ENCODE measurements at regions not wholly inside any gene's neighbourhood (a gene's known extent, or its start where the extent isn't known, plus 50 kb on each side); places are given as distances from the start of the nearest gene placed in this dataset.
"Not testable (repeated sequence)": the region's sequence is repeated elsewhere in the genome, so short reads cannot be mapped to it uniquely, and the experiment has no call there.

- no peak for DNase-seq
Observed at GRCh38 chr3:157920822-157921700, 185.2 kb downstream of the SHOX2 start.

DNA sequence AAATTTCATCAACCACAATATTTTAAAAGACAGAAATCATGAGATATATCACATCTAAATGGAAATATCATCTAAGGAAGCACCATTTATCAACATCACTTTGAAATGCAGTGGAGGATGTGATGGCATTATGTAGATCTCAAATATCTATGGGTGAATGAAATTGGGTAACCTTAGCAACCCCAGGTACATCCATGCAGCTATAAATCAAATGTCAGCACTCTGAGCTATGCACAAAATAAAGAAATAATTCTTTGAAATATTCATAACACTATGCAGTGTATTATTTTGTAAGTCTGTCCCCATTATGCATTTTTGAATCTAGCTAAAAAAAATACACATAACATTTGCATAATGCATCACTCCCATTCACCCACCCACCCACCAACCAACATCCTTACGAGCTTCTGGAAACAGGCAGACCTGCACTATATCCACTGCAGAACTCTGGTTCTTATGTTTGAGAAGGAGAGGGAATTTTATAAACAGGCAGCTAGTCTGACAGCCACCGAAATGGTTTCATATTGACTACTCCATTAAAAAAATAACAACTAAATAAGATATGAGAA is 186.8 kb downstream of the SHOX2 start:
- no peak for DNase-seq

- no peak for DNase-seq
Observed at GRCh38 chr3:157918402-157918801, 187.8 kb downstream of the SHOX2 start.

DNA sequence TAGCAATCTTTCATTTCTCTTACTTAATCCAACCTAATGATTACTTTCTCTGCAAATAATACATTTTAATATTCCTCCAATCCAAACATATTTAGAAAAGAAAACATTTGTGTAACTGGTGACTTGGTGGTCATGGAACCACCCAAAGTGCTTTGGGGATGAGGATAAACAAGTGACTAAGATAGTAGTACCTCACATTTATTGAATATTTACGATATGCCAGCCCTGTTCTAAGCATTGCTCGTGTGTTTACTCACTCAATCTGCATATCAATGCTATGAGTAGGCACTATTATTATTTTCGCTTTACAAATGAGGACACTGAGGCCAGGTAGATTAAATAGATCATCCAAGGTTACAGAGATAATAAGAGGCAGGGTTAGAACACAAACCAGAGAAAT is 189.5 kb downstream of the SHOX2 start:
- DNase-seq = no peak

DNA sequence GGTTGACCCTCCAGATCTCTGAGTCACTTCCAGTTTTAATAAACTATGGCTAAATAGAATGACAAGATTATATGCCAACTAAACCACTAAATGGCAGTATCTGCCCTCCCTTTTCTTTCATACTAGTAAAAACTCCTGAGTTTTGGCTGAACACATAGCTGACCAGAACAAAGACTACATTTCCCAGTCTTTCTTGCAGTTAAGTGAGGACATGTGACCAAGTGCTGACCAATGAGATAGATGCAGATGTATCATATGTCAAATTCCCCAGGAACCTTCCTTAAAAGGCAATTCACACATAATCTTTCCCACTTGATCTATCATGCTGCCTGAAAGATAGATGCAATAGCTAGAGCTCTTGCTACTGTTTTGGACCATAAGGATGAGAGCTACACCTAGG is 191.3 kb downstream of the SHOX2 start:
- DNase-seq = no peak

DNA sequence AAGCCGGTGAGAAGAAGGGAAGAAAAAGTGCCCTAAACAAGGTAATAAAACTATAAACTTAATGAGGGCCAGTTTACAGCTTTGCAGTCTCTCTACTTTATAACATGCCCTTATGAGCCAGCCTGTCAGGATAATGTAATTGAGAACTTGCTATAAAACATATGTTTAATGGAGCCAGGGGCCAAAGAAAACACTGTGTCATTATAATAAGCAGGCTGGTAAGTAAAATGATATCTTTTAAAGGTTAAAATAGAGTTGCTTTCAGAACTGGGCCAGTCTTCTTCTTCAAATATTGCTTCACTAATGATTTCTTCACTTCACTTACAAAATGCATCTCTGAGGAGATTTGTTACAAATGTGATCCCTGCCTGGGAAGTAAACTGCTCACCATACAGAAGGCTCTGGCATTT is 192.5 kb downstream of the SHOX2 start:
- DNase-seq = no peak

DNA sequence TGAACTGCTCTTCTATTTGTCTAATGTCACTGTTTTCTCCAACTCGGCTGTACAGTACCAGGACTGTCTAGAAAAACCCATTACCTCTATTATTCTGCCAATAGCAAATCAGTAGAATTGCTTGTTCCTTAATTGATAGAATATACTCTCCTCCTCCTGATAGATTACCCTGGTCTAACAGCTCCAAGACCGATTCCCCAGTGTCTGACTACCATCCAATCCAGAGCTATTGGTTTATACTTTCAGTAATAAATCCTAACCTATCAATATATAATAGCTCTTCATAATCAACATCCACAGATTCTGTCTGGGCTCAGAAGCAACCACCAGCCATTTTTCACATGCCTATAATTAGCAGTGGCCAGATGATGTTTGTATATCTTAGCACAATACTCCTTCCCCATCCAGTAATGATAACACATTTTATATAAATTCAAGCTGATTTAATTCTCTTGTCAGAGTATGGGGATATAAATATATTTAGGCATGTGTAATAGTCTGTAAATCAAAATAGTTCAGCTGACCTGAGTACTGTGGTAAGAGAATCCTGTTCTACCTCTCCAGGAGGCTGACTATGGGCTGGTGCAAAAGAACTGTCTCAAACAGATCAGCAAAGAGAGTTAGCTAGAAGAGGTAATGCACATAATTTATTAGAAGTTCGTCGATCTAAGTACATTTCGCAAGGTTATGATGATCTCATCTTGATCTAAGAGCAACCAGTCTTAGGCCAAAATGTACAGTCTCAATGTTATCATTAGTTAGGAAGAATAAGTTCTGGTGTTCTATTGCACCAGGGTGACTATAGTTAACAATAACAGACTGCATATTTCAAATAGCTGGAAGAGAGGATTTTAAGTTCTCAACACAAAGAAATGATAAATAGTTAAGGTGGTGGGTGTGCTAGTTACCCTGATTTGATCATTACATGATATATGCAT is 193.4 kb downstream of the SHOX2 start:
- DNase-seq = no peak

DNA sequence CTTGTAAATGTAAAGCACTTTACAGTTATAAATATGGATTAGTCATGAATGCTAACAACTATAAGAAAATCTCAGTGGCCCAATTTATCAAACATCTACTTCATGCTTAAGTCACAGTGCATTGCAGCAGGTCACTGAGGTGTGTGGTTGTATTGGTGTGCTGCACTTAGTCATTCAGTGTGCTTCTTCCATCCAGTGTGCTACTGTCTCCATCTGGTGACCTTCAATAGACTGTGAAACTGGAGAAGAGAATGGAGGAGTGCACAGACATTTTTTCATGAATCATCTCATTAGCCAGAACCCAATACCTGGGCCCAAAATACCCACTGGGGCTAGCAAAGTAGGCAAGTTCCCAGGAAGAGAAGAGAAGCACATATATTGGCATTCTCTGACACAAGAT is 199.6 kb downstream of the SHOX2 start:
- no peak for DNase-seq

DNA sequence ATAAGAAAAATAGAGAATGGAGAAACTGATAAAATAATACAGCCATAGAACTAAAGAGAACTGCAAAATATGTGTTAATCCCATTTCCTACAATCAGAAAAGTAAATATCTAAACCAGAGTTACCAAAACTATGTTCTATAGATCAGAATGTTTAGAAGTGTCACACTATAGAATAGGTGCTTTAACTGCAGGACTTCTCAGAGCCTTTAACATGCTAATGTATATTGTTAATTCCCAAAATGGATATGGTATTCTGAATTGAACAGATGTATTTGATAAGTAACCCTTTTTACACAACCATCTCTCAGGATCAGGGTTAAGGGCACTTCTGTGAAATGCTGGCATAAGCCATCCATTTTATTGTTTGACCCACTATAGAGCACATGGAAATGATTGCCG is 200.3 kb downstream of the SHOX2 start:
- DNase-seq = no peak

DNA sequence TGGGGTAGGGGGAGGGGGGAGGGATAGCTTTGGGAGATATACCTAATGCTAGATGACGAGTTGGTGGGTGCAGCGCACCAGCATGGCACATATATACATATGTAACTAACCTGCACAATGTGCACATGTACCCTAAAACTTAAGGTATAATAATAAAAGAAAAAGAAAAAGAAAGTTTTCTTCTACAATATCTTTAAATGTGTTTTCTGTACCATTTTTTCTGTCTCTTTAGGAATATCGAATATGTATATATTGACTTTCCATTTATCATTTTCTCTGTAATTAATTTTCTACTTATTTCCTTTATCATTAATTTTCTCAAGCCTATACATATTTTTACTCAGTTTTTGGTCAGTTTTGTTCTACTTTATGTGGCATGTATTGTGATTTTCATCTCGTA is 203.5 kb downstream of the SHOX2 start:
- not testable (repeated sequence) for DNase-seq

DNA sequence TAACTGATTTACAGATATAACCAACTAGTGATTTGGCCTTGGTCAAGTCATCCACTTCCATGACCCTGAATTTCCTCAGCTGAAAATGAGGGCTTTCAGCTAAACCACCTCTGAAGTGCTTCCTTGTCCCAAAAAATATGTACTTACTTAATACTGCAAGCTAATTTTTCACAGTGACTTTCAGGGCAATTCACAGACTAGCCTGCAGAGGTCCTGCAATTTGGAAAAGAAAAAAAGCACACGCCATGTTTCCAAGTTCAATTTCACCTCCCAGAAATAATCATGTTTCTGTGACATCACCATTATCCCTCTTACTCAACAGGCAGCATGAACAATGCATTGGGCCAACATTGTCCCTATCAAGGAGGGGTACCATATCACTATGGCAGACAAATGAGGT is 218.2 kb downstream of the SHOX2 start:
- DNase-seq = no peak

DNA sequence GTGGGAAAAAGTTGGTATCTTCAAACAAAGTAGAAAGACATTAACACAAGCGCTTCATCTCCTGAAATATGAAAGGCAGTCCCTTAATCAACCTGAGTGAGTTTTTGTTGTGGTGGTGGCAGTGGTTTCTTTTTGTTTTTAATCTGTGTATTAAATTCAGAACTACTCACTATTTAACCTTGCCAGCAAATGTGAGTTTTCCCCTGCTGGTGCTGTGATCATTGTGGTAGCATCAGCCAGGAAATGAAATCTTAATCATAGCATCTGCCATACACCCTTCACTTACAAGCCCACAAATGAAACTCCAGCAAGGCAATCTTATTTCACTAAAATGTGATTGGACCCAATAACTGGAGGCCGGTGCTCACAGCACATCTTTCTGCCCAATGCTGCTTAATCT is 229.7 kb downstream of the SHOX2 start:
- no peak for DNase-seq

DNA sequence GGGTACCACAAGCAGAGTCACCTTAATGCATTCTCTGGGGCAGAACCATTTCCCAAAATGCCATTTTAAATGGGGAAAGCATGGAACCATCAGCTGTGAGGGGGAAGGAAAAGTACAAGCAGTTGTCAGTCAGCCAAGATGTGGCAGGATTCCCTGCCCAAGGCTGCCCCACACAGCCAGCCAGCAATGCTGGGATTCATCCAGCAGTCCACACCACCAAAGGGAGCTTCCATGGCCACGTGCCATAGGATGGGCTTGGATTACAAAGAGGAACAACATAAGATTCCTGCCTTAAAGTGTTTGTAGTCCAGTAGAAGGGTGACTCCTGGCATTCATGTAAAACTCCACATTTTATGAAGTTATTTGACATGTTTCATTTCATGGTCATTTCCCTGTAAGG is 233.3 kb downstream of the SHOX2 start:
- DNase-seq = no peak

GRCh38 chr3:157871838-157872460 is 234.3 kb downstream of the SHOX2 start:
- no peak for DNase-seq

GRCh38 chr3:157871248-157871647 is 235.0 kb downstream of the SHOX2 start:
- no peak for DNase-seq

GRCh38 chr3:157868946-157869345 is 237.3 kb downstream of the SHOX2 start:
- DNase-seq = no peak

GRCh38 chr3:157868196-157868595 is 238.0 kb downstream of the SHOX2 start:
- no peak for DNase-seq

DNA sequence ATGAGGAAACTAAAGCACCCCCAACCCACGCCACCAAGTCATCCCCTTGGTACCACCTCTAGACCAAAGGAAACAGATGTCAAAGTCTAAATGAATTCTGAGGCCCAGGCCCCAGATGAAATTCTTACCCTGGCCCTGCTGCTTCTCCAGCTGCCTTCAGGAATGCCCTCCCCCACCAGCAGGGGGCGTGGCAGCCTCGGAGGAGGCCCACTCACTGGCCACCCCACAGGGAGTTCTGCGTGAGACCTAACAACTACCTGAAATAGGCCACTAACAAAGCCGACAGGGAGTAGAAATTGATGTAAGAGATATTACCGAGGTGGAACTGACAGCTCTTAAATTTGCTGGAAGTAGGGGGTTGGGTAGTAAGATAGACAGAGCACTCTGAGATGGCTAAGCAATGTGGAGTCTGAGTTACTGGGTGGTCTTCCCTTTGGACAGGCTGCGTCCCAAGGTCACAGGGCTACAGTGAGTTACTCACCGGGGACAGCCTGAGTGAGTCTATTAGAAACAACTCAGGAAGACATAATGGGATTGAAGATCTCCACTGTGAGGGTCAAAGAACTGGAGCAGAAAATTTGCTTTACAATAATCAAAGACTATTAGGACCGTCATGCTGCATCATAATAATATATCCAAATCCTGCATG is 240.7 kb downstream of the SHOX2 start:
- DNase-seq = no peak

- no peak for DNase-seq
Observed at GRCh38 chr3:157861076-157861765, 245.0 kb downstream of the SHOX2 start.

DNA sequence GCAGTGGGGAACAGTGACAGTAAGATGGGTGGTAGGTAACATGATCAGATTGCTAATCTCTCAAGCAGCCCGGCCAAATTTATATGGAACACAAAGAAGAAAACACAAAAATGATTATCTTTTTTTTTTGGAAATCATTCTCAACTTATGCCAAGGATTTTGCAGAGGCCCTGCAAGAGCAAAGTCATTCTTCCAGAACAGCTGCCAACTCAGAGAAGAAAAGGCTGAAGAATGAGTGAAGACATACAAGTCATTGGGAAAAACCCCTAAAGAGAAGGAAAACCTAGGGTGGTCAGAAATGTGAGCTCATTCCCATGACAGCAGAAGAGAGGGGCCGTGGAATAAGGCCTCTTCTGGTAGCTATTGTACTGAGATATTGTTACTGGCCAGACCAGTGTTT is 246.7 kb downstream of the SHOX2 start:
- DNase-seq = no peak

DNA sequence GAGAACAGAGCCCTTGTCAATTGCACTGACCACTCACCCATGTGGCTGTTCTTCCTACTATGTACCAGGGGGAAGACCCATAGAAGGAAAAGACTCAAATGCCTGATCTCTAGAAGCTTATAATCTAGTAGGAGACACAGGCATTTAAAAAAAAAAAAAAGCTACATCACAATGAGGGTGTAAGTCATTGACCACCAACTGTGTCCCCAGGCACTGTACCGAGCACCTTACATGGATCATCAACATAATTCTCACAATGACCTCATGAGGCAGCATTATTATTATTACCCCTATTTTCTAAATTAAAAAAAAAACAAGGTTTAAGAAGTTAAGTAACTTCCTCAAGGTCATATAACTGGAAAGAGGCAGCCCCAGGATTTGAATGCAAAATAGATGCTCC is 247.4 kb downstream of the SHOX2 start:
- no peak for DNase-seq

DNA sequence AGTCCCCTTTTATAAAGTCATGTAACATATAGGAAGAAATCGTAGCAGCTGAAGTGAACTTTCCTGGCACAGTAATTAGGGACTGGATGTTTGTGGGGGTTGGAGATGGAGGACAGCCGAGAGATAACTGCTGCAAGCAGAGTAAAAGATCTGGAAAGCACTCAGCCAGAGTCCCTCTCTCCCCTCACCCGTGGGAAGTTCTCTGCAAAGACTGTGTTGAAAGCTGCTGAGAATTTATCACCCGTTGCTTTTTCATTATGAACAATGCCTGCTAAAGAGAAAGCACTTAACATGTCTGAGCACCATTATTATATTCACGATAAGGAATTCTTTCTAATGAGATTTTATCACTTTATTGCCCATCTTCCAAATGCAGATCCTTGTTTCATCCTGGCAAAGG is 248.8 kb downstream of the SHOX2 start:
- no peak for DNase-seq
